Activated naive CD4-positive, alpha-beta T cell (primary cell): ENCODE measurements at regions not wholly inside any gene's neighbourhood (a gene's known extent, or its start where the extent isn't known, plus 50 kb on each side); places are given as distances from the start of the nearest gene placed in this dataset.
"Not testable (repeated sequence)": the region's sequence is repeated elsewhere in the genome, so short reads cannot be mapped to it uniquely, and the experiment has no call there.

ENCODE experiments used
- DNase-seq, 4 experiments: peaks; one replicate each; lab custom pipeline; 2025; lab: John Stamatoyannopoulos, UW

GRCh38 chr19:27714857-27715256 lies 1498.1 kb downstream of the UQCRFS1 start:
- no peak for DNase-seq

- DNase-seq = no peak
Observed at GRCh38 chr19:27709496-27709895, 1503.5 kb downstream of the UQCRFS1 start.

GRCh38 chr19:27708986-27709385 lies 1504.0 kb downstream of the UQCRFS1 start:
- DNase-seq = not testable (repeated sequence)

GRCh38 chr19:27707026-27707425 lies 1505.9 kb downstream of the UQCRFS1 start:
- DNase-seq = not testable (repeated sequence)

DNA sequence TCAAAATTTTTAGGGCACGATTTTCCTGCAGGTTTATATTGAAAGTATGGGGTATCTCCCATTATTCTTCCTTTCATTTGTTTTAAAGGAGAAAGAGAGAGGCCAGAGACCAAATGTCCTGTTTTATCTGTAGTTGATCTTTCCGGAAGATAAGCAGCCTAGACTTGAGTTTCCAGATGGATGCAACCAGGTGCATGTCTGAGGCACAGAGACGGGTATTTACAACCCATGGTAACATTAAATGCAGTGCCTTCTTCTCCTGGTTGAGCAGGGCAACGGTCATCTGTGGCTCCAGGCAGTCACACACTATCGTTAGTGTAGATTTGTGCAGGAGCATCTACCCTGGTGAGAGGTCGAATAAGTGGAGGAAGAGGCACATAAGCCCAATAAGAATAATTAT lies 1507.1 kb downstream of the UQCRFS1 start:
- no peak for DNase-seq

GRCh38 chr19:27694361-27695055 lies 1518.4 kb downstream of the UQCRFS1 start:
- DNase-seq = no peak

GRCh38 chr19:27691991-27692390 lies 1521.0 kb downstream of the UQCRFS1 start:
- no peak for DNase-seq

DNA sequence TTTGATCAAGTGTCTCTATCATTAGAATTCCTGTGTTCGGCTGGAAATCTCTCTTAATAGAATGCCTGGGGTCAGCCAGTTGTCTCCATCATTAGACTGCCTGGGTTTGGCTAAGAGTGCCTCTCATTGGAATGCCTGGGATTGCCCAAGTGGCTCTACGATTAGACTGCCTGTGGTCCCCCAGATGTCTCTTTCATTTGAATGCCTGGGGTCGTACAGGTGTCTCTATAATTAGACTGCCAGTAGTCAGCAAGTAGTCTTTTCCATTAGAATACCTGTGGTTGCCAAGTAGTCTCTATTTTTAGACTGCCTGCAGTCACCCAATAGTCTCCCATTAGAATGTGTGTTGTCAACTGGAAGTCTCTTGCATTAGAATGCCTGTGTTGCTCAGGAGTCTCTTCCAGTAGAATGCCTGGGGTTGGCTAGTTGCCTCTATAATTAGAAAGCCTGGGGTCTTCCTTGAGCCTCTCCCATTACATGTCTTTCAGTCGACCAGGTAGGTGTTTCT lies 1523.2 kb downstream of the UQCRFS1 start:
- no peak for DNase-seq

DNA sequence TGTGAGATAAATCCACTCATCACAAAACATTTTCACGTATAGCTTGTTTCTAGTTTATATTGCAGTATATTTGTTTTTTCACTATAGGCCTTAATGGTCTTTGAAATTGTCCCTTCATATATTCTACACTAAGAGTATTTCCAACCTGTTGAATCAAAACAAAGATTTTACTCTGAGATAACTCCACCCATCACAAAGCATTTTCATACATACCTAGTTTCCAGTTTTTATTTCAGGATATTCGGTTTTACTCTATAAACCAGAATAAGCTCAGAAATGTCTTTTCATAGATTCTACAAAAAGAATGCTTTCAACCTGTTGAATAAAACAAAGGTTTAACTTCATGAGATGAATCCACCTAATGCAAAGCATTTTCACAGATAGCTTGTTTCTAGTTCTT lies 1528.7 kb downstream of the UQCRFS1 start:
- DNase-seq = no peak

GRCh38 chr19:27681972-27682371 lies 1531.0 kb downstream of the UQCRFS1 start:
- DNase-seq = no peak

- no peak for DNase-seq
Observed at GRCh38 chr19:27679905-27680304, 1533.0 kb downstream of the UQCRFS1 start.

DNA sequence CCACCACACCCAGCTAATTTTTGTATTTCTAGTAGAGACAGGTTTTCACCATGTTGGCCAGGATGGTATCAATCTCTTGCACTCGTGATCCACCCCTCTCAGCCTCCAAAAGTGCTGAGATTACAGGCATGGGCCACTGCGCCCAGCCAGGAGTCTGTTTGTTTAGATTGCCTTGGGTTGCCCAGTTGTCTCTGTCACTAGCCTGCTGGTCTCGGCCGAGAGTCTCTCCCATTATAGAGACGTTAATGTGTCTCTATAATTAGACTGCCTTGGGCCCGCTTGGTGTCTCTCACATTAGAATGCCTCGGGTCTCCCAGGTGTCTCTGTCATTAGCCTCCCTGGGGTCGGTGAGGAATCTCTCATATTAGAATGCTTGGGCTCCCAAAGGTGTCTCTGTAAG lies 1533.6 kb downstream of the UQCRFS1 start:
- no peak for DNase-seq

DNA sequence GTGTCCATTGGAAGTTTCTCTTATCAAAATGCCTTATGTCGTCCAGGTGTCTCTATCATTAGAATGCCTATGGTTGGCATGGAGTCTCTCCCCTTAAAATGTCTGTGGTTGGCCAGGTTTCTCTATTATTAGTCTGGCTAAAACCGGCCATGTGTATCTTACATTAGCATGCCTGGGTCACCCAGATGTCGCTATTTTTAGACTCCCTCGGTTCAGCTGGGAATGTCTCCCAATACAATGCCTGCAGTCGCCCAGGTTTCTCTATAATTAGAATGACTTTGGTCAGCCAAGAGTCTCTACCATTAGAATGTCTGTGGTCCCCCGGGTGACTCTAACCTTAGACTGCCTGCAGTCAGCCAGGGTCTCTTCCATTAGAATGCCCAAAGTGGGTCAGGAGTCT lies 1536.1 kb downstream of the UQCRFS1 start:
- DNase-seq = no peak

DNA sequence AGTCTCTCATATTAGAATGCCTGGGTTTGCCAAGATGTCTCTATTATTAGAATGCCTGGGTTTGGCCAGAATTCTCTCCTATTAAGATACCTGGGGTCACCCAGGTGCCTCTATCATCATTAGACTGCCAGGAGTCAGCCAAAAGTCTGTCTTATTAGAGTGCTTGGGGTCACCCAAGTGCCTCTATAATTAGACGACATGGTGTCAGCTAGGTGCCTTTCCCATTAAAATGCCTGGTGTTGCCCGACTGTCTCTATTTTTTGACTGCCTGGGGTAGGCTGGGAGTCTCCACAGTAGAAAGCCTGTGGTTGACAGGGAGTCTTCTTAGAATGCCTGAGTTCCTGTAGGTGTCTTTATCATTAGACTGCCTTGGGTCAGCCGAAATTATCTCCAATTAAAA lies 1536.6 kb downstream of the UQCRFS1 start:
- no peak for DNase-seq

DNA sequence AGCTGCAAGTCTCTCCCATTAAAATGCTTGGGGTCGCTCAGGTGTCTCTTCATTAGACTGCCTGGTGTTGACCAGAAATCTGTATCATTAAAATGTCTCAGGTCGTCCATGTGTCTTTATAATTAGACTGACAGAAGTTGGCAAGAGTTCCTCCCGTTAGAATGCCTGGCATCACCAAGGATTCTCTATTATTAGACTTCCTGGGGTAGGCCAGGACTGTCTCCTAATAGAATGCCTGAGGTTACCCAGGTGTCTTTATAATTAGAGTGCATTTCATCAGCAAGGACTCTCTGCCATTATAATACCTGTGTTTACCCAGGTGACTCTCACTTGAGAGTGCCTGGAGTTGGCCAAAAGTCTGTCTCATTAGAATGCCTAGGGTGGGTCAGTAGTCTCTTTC lies 1537.2 kb downstream of the UQCRFS1 start:
- no peak for DNase-seq

GRCh38 chr19:27674701-27675100 lies 1538.2 kb downstream of the UQCRFS1 start:
- DNase-seq = no peak

GRCh38 chr19:27673986-27674385 lies 1539.0 kb downstream of the UQCRFS1 start:
- no peak for DNase-seq

DNA sequence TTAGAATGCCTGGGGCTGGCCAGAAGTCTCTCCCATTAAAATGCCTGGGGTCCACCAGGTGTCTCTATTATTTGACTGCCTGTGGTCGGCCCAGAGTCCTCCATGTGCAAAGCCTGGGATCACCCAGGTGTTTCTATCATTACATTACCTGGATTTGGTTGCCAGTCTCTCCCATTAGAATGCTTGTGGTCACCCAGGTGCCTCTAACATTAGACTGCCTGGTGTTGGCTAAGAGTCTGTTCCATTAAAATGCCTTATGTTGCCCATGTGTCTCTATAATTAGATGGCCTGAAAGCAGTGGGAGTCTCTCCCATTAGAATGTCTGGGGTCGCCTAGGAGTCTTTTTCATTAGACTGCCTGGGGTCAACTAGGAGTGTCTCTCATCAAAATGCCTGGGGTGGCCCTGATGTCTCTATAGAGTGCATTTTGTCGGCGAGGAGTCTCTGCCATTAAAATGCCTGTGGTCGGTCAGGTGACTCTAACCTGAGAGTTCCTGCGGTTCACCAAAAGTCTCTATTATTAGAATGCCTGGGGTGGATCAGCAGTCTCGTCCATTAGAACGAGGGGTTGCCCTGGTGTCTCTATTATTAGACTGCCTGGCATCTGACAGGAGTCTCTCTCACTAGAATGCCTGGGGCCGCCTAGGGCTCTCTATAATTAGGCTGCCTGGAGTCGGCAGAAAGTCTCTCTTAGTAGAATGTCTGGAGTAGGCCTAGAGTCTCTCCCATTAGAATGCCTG lies 1540.5 kb downstream of the UQCRFS1 start:
- DNase-seq = no peak

DNA sequence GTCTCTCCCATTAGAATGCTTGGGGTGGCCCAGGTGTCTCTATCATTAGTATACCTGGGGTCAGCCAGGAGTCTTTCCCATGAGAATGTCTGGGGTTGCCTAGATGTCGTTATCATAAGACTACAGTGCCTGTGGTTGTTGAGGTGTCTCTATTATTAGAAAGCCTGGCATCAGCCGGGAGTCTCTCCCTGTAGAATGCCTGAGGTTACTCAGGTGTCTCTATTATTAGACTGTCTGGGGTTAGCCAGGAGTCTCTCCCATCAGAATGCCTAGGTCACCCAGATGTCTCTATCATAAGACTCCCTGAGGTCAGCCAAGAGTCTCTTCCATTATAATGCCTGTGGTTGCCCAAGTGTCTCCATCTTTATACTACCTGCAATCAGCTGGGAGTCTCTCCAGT lies 1541.1 kb downstream of the UQCRFS1 start:
- no peak for DNase-seq

- no peak for DNase-seq
Observed at GRCh38 chr19:27660428-27660827, 1552.5 kb downstream of the UQCRFS1 start.

DNA sequence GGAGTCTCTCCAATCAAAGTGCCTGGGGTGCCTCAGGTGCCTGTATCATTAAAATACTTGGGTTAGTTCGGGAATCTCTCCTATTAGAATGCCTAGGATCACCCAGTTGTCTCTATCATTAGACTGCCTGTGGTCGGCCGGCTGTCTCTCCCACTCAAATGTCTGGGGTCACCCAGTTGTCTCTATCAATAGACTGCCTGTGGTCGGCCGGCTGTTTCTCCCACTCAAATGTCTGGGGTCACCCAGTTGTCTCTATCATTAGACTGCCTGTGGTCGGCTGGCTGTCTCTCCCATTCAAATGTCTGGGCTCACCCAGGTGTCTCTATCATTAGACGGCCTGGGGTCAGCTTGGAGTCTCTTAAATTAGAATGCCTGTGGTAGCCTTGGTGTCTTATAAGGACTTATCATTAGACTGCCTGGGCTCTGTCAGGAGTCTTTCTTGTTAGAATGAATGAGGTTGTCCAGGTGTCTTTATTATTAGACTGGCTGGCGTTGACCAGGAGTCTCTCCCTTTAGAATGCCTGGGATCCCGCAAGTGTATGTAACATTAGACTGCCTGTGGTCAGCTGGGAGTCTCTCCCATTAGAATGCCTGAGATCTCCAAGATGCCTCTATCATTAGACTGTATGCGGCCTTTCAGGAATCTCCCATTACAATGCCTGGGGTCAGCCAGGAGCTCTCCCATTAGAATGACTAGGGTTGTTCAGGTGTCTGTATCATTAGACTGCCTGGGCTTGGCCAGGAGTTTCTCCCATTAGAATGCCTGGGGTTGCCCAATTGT lies 1555.5 kb downstream of the UQCRFS1 start:
- DNase-seq = no peak

GRCh38 chr19:27654266-27654990 lies 1558.5 kb downstream of the UQCRFS1 start:
- DNase-seq = no peak
